ENCODE measurements at regions not wholly inside any gene's neighbourhood (a gene's known extent, or its start where the extent isn't known, plus 50 kb on each side); places are given as distances from the start of the nearest gene placed in this dataset.

- no peak overlapping the region for H3K18ac ChIP-seq (ENCODE audit: insufficient read length, low read depth, low read length)
- H2BK12ac ChIP-seq (ENCODE audit: insufficient read length, low read depth, low read length), result no peak overlapping the region
- no peak overlapping the region for H4K8ac ChIP-seq (replicated peaks; ENCODE audit: insufficient read length, low read depth, low read length)
- no peak overlapping the region for H2AK5ac ChIP-seq (ENCODE audit: insufficient read length, low read length)
- H3K79me2 ChIP-seq (ENCODE audit: insufficient read depth, low read length), result no peaks in the 10 kb centered on the region
- no peaks in the 10 kb centered on the region for H3K23me2 ChIP-seq (ENCODE audit: insufficient read length, low read depth, low read length, poor library complexity, severe bottlenecking)
- H4K20me1 ChIP-seq (ENCODE audit: control insufficient read depth, insufficient read depth, insufficient read length), result no peaks in the 10 kb centered on the region
- no peak overlapping the region for H2BK120ac ChIP-seq (ENCODE audit: low read depth, low read length, poor library complexity, severe bottlenecking)
- no peak overlapping the region for H3K14ac ChIP-seq (ENCODE audit: insufficient read depth, low read length)
- no peaks in the 10 kb centered on the region for H3K9me3 ChIP-seq (ENCODE audit: control insufficient read depth, low read depth, low read length)
- Mint-ChIP-seq H3K4me1 (peaks cover 17 to 18% of the 10 kb centered on the region in 2 experiments), H3K4me3 (no peak overlapping the region), H3K27ac (no peak overlapping the region), H3K27me3 (ENCODE audit: low read depth) (peaks cover 7% of the 10 kb centered on the region; the same call in 1 of the 2 replicates), H3K36me3 (ENCODE audit: insufficient read depth in 1 of 3, low read depth in 3 of 3) (no peaks in the 10 kb centered on the region), H3K9me3 (no peaks in the 10 kb centered on the region)
- H3K4ac ChIP-seq (ENCODE audit: low read depth, low read length), result no peak overlapping the region
- H3K56ac ChIP-seq (ENCODE audit: insufficient read length, low read depth, low read length), result no peak overlapping the region
- H2AFZ ChIP-seq (ENCODE audit: low read length), result no peak overlapping the region
- no peak overlapping the region for H2BK20ac ChIP-seq (ENCODE audit: low read depth, low read length, poor library complexity, severe bottlenecking)
- H3K23ac ChIP-seq (ENCODE audit: insufficient read length, low read depth, low read length), result no peak overlapping the region
- no peak overlapping the region for H2BK15ac ChIP-seq (ENCODE audit: low read depth, low read length)
- no peak overlapping the region for H3T11ph ChIP-seq (ENCODE audit: low read length)
- no peak overlapping the region for H3K27ac ChIP-seq (ENCODE audit: insufficient read length, low read depth, low read length)
- no peaks in the 10 kb centered on the region for H3K4me1 ChIP-seq (ENCODE audit: insufficient read depth, low read length)
- TF ChIP-seq CTCF (conservative IDR thresholded peaks at IDR 0.05), result no peak
- H2BK5ac ChIP-seq (ENCODE audit: insufficient read length, low read length), result no peak overlapping the region
- H3K4me2 ChIP-seq (ENCODE audit: insufficient read depth, insufficient read length, low read length), result no peak overlapping the region
- H3K79me1 ChIP-seq (ENCODE audit: insufficient read depth, low read depth, low read length, poor library complexity, severe bottlenecking), result no peaks in the 10 kb centered on the region
- H4K91ac ChIP-seq (ENCODE audit: insufficient read length, low read depth, low read length), result no peak overlapping the region
- no peak overlapping the region for H4K5ac ChIP-seq (ENCODE audit: insufficient read length, low read depth, low read length)
- no peak for DNase-seq
- H3K27me3 ChIP-seq (ENCODE audit: insufficient read depth, low read length), result no peaks in the 10 kb centered on the region
- no peak overlapping the region for H3K9ac ChIP-seq (ENCODE audit: extremely low read depth, insufficient read length, low read length)
Observed at GRCh38 chr5:135241536-135241935, 157.5 kb downstream of the MACROH2A1 start.
